ENCODE measurements at regions not wholly inside any gene's neighbourhood (a gene's known extent, or its start where the extent isn't known, plus 50 kb on each side); places are given as distances from the start of the nearest gene placed in this dataset.

- no peak for DNase-seq
These were observed 76.4 kb downstream of the DDX3Y start for GRCh38 chrY:12981074-12981473.

- no peak for DNase-seq
These were observed 77.7 kb downstream of the DDX3Y start for GRCh38 chrY:12982249-12982829.

DNA sequence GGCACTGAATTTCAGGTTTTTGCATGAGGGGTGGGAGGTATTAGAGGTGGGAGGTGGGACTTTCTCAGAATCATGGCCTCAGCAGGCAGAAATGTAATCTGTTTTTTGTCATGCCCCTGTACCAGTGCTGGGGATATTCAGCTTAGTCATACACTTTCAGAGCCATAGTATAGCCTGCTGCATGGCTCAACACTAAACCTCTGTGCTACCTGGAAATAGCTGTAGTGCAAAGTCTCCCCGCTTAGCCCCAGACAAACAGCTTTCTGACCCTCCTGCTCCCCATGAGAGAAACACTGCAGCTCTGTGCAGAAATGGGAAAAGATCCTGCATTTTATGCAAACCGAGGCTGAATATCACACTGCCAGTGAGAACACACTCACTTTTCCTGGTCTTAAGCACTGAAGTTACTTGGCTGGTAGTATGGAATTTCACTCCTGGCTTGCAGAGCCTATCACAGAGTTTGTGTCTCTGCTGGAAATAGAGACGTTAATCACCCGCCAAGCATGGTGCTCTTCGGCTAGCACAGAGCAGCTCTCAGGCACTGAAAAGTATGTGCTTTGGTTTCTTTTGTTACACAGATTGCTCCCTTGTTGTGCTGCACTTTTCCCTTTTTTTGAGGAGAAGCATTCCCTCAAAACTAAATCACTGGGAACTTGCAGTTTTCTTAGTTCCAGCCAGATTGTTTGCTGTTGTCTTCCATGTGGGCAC, 80.1 kb downstream of the DDX3Y start:
- no peak for DNase-seq

DNA sequence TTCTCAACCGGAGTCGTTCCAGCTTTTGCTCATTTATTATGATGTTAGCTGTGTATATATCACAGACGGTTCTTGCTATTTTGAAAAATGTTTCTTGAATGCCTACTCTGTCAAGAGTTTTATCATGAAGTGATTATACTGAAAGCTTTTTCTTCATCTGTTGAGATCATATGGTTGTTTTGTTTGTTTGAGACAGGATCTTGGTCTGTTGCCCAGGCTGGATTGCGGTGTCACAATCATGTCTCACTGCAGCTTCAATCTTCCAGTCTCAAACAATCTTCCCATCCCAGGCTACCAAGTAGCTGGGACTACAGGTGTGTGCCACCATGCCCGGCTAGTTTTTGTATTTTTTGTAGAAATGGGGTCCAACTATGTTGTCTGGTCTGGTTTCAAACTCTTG, 112.8 kb downstream of the DDX3Y start:
- DNase-seq: no peak

GRCh38 chrY:13019486-13019885, 114.8 kb downstream of the DDX3Y start:
- no peak for DNase-seq

DNA sequence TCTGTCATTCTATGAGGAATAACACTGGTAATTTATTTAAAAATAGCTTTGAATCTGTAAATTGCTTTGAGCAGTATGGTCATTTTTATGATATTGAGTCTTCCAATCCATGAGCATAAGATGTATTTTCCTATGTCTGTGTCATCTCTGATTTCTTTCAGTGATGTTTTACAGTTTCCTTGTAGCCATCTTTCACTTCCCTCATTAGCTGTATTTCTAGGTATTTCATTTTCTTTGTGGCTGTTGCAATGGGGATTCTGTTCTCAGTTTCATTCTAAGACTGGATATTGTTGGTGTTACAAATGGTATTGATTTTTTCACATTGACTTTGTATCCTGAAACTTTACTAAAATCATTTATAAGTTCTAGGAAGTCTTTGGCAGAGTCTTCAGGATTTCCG, 116.2 kb downstream of the DDX3Y start:
- no peak for DNase-seq

DNA sequence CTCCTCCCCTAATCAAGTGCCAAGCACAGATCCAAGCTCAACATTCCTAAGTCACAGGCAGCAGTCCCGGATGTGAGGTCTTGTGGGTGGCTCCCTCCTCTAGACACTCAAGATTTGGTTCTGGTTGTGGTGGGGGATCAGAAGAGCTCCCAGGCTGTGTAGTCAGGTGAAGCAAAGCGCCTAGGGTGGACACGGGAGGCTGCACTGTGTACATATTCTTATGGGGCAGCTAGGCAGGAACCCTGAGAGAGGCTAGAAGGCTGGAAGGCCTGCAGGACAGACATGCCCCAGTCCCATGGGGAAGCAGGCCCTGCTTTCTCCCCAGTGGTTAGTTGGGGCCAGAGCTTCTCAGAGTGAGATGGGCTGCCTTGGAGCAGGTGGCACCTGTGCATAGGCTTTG, 118.9 kb downstream of the DDX3Y start:
- DNase-seq: no peak

- no peak for DNase-seq
These were observed 119.8 kb downstream of the DDX3Y start for GRCh38 chrY:13024447-13024846.

DNA sequence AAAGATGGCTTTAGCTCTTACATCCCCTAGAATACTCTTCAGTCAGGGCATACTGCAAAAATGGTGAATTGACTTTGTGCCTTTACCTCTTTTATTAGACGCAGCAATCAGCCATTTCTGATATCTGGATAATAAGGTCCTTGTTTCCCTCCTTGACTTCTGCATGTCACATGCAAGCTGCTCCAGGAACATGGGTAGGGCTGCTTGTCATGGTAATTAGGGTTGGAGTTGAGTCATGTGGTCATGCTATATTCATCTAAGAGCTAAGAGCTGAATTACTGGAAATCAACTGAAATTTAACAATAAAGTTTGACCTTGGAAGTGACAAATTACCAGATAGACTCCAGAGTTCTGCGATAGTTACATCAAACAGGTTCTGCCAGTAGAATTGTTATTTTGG, 122.2 kb downstream of the DDX3Y start:
- no peak for DNase-seq

GRCh38 chrY:13040232-13040631, 135.6 kb downstream of the DDX3Y start:
- no peak for DNase-seq

- DNase-seq: no peak
These were observed 148.8 kb downstream of the DDX3Y start for GRCh38 chrY:13053501-13053900.

DNA sequence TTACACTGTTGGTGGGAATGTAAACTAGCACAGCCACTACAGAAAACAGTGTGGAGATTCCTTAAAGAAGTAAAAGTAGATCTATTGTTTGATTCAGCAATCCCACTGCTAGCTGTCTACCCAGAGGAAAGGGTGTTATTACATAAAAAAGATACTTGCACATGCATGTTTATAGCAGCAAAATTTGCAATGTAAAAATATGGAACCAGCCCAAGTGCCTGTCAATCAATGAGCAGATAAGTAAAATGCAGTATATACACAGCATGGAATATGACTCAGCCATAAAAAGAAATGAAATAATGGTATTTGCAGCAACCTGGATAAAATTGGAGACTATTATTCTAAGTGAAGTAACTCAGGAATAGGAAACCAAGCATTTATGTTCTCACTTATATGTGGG, 161.7 kb downstream of the DDX3Y start:
- no peak for DNase-seq

GRCh38 chrY:13068696-13069095, 164.0 kb downstream of the DDX3Y start:
- no peak for DNase-seq

DNA sequence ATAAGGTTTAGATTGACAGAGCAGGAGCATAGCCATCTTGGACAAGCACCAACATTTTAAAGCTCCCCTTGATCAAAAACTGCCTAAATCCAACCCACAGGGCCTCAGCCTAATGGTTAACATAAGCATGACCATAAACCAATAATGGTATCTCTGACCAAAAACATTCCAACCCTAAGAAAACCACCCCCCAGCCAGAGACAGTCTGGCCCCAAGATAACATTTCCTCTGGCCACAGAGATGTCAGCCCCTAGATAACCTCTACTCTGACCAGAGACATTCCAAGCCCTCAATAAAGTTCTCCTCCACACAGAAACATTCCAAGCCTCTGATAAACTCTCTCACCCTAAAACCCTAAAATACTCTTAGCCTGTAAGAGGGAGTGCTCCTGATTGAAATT, 164.4 kb downstream of the DDX3Y start:
- DNase-seq: no peak

GRCh38 chrY:13082748-13083147, 178.1 kb downstream of the DDX3Y start:
- no peak for DNase-seq

DNA sequence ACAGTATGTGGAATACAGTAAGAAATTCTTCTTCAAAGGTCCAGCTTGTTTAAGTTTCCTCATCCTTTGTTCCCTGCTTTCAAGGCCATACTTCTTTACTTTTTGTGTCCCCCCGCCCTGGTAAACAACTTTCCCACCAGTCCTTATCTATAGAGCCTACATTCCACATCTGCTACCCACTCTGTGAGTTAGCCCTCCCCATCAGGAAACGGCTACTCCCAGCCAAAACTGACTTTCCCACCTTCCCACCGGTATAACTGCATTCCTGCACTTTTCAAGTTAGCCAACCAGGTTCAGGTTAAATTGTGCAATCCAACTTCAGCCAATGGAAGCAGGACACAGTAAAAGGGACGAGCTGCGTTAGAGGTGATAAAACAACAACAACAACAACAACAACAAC, 186.9 kb downstream of the DDX3Y start:
- DNase-seq: no peak

DNA sequence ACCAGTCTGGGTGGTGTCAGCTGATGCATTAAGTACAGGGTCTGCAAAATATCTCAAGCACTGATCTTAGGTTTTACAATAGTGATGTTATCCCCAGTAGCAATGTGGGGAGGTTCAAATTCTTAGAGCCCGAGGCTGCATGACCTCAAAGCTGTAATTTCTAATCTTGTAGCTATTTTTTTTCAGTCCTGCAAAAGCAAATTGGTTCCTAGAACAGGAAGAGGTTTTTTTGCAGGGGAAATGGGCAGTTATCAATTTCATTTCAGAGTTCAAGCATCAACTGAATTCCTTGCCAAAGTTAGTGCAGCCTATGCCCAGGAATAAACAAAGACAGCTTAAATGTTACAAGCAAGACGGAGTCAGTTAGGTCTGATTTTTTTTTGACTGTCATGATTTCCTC, 188.3 kb downstream of the DDX3Y start:
- no peak for DNase-seq

DNA sequence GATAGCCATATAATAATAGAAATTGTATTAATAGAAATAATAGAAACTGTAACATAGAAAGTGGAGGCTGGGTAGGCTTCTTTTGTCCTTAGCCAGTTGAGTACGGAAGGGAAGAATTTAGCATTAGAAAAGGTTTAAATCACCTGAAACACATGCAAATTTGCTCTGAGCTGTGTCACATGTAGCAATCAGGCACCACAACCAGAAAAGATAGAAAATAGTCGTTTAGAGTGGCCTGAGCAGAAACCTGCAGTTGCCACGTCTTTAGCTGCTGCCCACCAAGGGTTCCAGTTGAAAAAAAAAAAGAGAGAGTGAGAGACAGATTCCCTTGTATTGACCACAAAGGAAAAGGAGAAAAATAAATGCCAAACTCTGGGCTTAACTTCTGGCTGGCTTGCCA, 188.8 kb downstream of the DDX3Y start:
- no peak for DNase-seq

GRCh38 chrY:13094411-13094810, 189.7 kb downstream of the DDX3Y start:
- peak; percentile 58 for DNase-seq

GRCh38 chrY:13094904-13095600, 190.4 kb downstream of the DDX3Y start:
- no peak for DNase-seq

DNA sequence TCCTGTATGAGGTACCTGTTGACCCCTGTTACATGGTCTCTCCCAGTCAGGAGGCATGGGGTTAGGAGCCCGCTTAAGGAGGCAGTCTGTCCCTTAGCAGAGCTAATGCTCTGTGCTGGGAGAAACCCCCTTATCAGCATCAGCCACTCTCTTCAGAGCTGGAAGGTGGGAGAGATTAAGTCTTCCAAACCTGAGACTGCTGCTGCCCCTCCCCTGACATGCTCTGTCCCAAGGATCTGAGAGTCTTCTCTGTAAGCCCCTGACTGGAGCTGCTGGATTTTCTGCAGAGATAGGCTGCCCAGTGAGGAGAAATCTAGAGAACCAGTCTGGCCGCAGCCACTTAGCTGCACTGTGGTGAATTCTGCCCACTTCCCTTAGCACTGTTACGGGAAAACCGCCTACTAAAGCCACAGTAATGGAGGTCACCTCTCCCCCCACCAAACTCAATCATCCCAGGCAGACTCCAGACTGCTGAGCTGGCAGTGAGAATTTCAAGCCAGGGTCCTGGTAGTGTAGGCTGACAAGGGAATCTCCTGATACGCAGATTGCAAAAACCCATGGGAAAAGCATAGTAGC, 222.3 kb downstream of the DDX3Y start:
- no peak for DNase-seq

DNA sequence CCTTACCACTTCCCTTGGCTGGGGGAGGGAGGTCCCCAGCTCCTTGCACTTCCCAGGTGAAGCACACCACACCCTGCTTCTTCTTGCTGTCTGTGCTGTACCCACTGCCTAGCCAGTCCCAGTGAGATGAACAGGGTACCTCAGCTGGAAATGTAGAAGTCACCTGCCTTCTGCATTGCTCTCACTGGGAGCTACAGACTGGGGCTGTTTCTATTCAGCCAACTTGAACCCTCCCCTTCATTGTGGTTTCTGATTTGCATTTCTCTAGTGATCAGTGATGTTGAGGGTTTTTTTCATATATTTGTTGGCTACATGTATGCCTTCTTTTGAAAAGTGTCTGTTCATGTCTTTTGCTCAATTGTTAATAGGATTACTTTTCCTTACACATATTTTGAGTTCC, 222.8 kb downstream of the DDX3Y start:
- DNase-seq: no peak

- no peak for DNase-seq
These were observed 244.5 kb downstream of the DDX3Y start for GRCh38 chrY:13149148-13149547.

GRCh38 chrY:13167698-13168097, 263.0 kb downstream of the DDX3Y start:
- no peak for DNase-seq
